Esophagus muscularis mucosa (tissue), 4 donors: ENCODE measurements at regions not wholly inside any gene's neighbourhood (a gene's known extent, or its start where the extent isn't known, plus 50 kb on each side); places are given as distances from the start of the nearest gene placed in this dataset.

Experiments used
- DNase-seq: peaks from one replicate; pipeline ENCODE4 v3.0.0-alpha.2; 2017; ENCODE audit errors: extremely low spot score
- H3K27ac ChIP-seq, 4 donors: fragments of 200-600 bp; sonication (generic); replicated peaks in 1 of 4; 1 replicate in 3 of 4; 2 replicates in 1 of 4; pipeline ENCODE4 v1.5.1; 2016 to 2019; ENCODE audit warnings: mild to moderate bottlenecking in 1 of 4
- H3K27me3 ChIP-seq, 4 donors: fragments of 200-600 bp; sonication (generic); one replicate each; pipeline versions ENCODE4 v1.5.1 to v1.6.0; 2016 to 2019
- H3K36me3 ChIP-seq, 4 donors: fragments of 200-600 bp; sonication (generic); one replicate each; pipeline ENCODE4 v1.5.1; 2016 to 2019
- H3K4me1 ChIP-seq, 4 donors: fragments of 200-600 bp; sonication (generic); one replicate each; pipeline ENCODE4 v1.5.1; 2016 to 2019
- H3K4me3 ChIP-seq, 4 donors: fragments of 200-600 bp; sonication (generic); 1 replicate in 2 of 4; 2 replicates in 2 of 4; pipeline ENCODE4 v1.5.1; 2016 to 2019; ENCODE audit warnings: mild to moderate bottlenecking in 4 of 4, moderate library complexity in 1 of 4
- H3K9me3 ChIP-seq, 4 donors: fragments of 200-600 bp; sonication (generic); 1 replicate in 3 of 4; 2 replicates in 1 of 4; pipeline ENCODE4 v1.5.1; 2016 to 2019
- EP300 ChIP-seq: sonication (generic); formaldehyde crosslinking; IDR thresholded peaks from one replicate; pipeline ENCODE4 v1.6.1; 2017; ENCODE audit warnings: antibody characterized with exemption
- POLR2A ChIP-seq: fragments of 450-650 bp; IDR thresholded peaks from one replicate; pipeline ENCODE4 v1.6.1; 2017; ENCODE audit warnings: antibody characterized with exemption, moderate library complexity, mild to moderate bottlenecking, low read depth
- POLR2AphosphoS5 ChIP-seq, 2 donors: sonication (generic); formaldehyde crosslinking; IDR thresholded peaks; one replicate each; pipeline ENCODE4 v1.6.1; 2017; ENCODE audit warnings: antibody characterized with exemption in 2 of 2
- WGBS: methylation state at CpG from one replicate; pipeline ENCODE4 v1.1.5; 2018; 5-methylcytosine and 5-hydroxymethylcytosine counted together
- intact Hi-C: fragments of 100-400 bp; cut with DNase I; formaldehyde crosslinking; loops from one replicate; pipeline ENCODE4 v1.15.1; 2023
- TF ChIP-seq, protein P1 (sequence below), 3 experiments: fragments of 200-600 bp in 2 of 3; fragments of 450-650 bp in 1 of 3; sonication (generic) in 2 of 3; IDR thresholded peaks; one replicate each; pipeline ENCODE4 v1.5.1; 2017 to 2019; ENCODE audit warnings: antibody characterized with exemption in 3 of 3, mild to moderate bottlenecking in 2 of 3, moderate library complexity in 1 of 3

- TF ChIP-seq POLR2AphosphoS5 (IDR thresholded peaks at IDR 0.05) (no peak), EP300 (no peak), POLR2A (no peak)
- TF ChIP-seq, protein P1, sequence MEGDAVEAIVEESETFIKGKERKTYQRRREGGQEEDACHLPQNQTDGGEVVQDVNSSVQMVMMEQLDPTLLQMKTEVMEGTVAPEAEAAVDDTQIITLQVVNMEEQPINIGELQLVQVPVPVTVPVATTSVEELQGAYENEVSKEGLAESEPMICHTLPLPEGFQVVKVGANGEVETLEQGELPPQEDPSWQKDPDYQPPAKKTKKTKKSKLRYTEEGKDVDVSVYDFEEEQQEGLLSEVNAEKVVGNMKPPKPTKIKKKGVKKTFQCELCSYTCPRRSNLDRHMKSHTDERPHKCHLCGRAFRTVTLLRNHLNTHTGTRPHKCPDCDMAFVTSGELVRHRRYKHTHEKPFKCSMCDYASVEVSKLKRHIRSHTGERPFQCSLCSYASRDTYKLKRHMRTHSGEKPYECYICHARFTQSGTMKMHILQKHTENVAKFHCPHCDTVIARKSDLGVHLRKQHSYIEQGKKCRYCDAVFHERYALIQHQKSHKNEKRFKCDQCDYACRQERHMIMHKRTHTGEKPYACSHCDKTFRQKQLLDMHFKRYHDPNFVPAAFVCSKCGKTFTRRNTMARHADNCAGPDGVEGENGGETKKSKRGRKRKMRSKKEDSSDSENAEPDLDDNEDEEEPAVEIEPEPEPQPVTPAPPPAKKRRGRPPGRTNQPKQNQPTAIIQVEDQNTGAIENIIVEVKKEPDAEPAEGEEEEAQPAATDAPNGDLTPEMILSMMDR (IDR thresholded peaks at IDR 0.05): no peak
- no peaks in the 10 kb centered on the region for H3K4me1 ChIP-seq
- H3K4me3 ChIP-seq: no peak overlapping the region
- intact Hi-C loops: no loop called here
- no peaks in the 10 kb centered on the region for H3K36me3 ChIP-seq
- H3K27ac ChIP-seq: no peak overlapping the region
- peak; percentile 84 for DNase-seq
- 93% methylated on average over 13 of the region's 14 CpGs for WGBS
- H3K27me3 ChIP-seq: peaks cover 0 to 4% (median 0%) of the 10 kb centered on the region in 4 donors
- H3K9me3 ChIP-seq: no peaks in the 10 kb centered on the region
Measured at GRCh38 chr20:60598528-60598927, 640.3 kb downstream of the CDH26 start.

DNA sequence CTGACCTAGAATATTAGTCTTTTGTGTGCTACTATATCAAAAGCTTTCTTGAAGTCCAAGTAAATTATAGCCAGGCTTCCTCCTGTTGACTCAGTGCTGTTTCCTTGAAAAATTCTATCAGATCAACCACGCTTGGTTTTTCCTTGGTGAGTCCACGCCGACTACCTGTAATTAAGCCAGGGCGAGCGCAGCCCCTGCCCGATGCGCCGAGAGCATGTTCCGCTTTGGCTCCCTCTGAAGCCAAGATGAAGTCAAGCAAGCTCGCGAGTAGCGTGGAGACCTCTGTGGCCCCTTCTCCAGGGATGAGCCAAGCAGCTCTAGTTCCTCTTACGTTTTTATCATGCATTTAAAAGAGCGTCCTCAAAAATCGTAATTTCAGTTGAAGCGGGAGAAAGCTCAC, 641.2 kb downstream of the CDH26 start:
- no peak for TF ChIP-seq POLR2A
- no peak for TF ChIP-seq EP300
- TF ChIP-seq, protein P1 (IDR thresholded peaks at IDR 0.05): no peak
- no peak for TF ChIP-seq POLR2AphosphoS5 (IDR thresholded peaks at IDR 0.05)
- no peaks in the 10 kb centered on the region for H3K36me3 ChIP-seq
- H3K4me1 ChIP-seq: no peaks in the 10 kb centered on the region
- no peaks in the 10 kb centered on the region for H3K9me3 ChIP-seq
- intact Hi-C loops: no loop called here
- H3K27ac ChIP-seq: no peak overlapping the region
- H3K27me3 ChIP-seq: peaks cover 0 to 4% (median 0%) of the 10 kb centered on the region in 4 donors
- no peak overlapping the region for H3K4me3 ChIP-seq
- peak; percentile 75 for DNase-seq
- 95% methylated on average over 16 of the region's 16 CpGs for WGBS

GRCh38 chr20:60600036-60600435, 641.8 kb downstream of the CDH26 start:
- no peaks in the 10 kb centered on the region for H3K9me3 ChIP-seq
- no peak overlapping the region for H3K27ac ChIP-seq
- TF ChIP-seq, protein P1 (IDR thresholded peaks at IDR 0.05): no peak
- no peak for TF ChIP-seq POLR2A
- TF ChIP-seq POLR2AphosphoS5 (IDR thresholded peaks at IDR 0.05): no peak
- no peak for TF ChIP-seq EP300
- H3K36me3 ChIP-seq: no peaks in the 10 kb centered on the region
- DNase-seq: peak; percentile 88
- no peak overlapping the region for H3K4me3 ChIP-seq
- intact Hi-C loops: no loop called here
- no peaks in the 10 kb centered on the region for H3K4me1 ChIP-seq
- WGBS: 77% methylated on average over 7 of the region's 7 CpGs
- H3K27me3 ChIP-seq: peaks cover 0 to 5% (median 0%) of the 10 kb centered on the region in 4 donors

GRCh38 chr20:60624066-60624465, 628.0 kb upstream of the CDH4 start:
- intact Hi-C loops: no loop called here
- Histone ChIP-seq H3K27ac (no peak overlapping the region), H3K4me3 (no peak overlapping the region), H3K27me3 (peaks cover 0 to 10% (median 0%) of the 10 kb centered on the region in 4 donors), H3K9me3 (no peaks in the 10 kb centered on the region), H3K4me1 (no peaks in the 10 kb centered on the region), H3K36me3 (no peaks in the 10 kb centered on the region)
- DNase-seq: peak; percentile 31
- no peak for TF ChIP-seq EP300
- TF ChIP-seq POLR2AphosphoS5 (IDR thresholded peaks at IDR 0.05): no peak
- no peak for TF ChIP-seq POLR2A
- TF ChIP-seq, protein P1 (IDR thresholded peaks at IDR 0.05): no peak
- 66% methylated on average over 4 of the region's 4 CpGs for WGBS
